ENCODE measurements at regions not wholly inside any gene's neighbourhood (a gene's known extent, or its start where the extent isn't known, plus 50 kb on each side); places are given as distances from the start of the nearest gene placed in this dataset.

- TF ChIP-seq EZH2 (IDR thresholded peaks at IDR 0.05; ENCODE audit: low read depth, unreplicated experiment) (no peak), CTCF (conservative IDR thresholded peaks at IDR 0.05; ENCODE audit: low read depth in 2 of 2) (no peak), POLR2AphosphoS5 (IDR thresholded peaks at IDR 0.05; ENCODE audit: low read depth) (no peak), EZH2phosphoT487 (IDR thresholded peaks at IDR 0.05; ENCODE audit: unreplicated experiment) (no peak), CREB1 (CRISPR knock-in tag; IDR thresholded peaks at IDR 0.05; ENCODE audit: low read depth) (no peak), NANOG (IDR thresholded peaks at IDR 0.05; ENCODE audit: borderline replicate concordance) (no peak), ZNF331 (CRISPR knock-in tag; IDR thresholded peaks at IDR 0.05; ENCODE audit: low read depth) (no peak), JUNB (IDR thresholded peaks at IDR 0.05; ENCODE audit: unreplicated experiment) (no peak), REST (IDR thresholded peaks at IDR 0.05; ENCODE audit: unreplicated experiment) (no peak), ETS1 (IDR thresholded peaks at IDR 0.05) (no peak)
Measured at GRCh38 chr7:157065046-157065445, 54.6 kb upstream of the MNX1 start.
